Esophagus muscularis mucosa (tissue), 4 donors: ENCODE measurements at regions not wholly inside any gene's neighbourhood (a gene's known extent, or its start where the extent isn't known, plus 50 kb on each side); places are given as distances from the start of the nearest gene placed in this dataset.

Experiments used
- DNase-seq: peaks from one replicate; pipeline ENCODE4 v3.0.0-alpha.2; 2017; ENCODE audit errors: extremely low spot score
- H3K27ac ChIP-seq, 4 donors: fragments of 200-600 bp; sonication (generic); replicated peaks in 1 of 4; 1 replicate in 3 of 4; 2 replicates in 1 of 4; pipeline ENCODE4 v1.5.1; 2016 to 2019; ENCODE audit warnings: mild to moderate bottlenecking in 1 of 4
- H3K27me3 ChIP-seq, 4 donors: fragments of 200-600 bp; sonication (generic); one replicate each; pipeline versions ENCODE4 v1.5.1 to v1.6.0; 2016 to 2019
- H3K36me3 ChIP-seq, 4 donors: fragments of 200-600 bp; sonication (generic); one replicate each; pipeline ENCODE4 v1.5.1; 2016 to 2019
- H3K4me1 ChIP-seq, 4 donors: fragments of 200-600 bp; sonication (generic); one replicate each; pipeline ENCODE4 v1.5.1; 2016 to 2019
- H3K4me3 ChIP-seq, 4 donors: fragments of 200-600 bp; sonication (generic); 1 replicate in 2 of 4; 2 replicates in 2 of 4; pipeline ENCODE4 v1.5.1; 2016 to 2019; ENCODE audit warnings: mild to moderate bottlenecking in 4 of 4, moderate library complexity in 1 of 4
- H3K9me3 ChIP-seq, 4 donors: fragments of 200-600 bp; sonication (generic); 1 replicate in 3 of 4; 2 replicates in 1 of 4; pipeline ENCODE4 v1.5.1; 2016 to 2019
- EP300 ChIP-seq: sonication (generic); formaldehyde crosslinking; IDR thresholded peaks from one replicate; pipeline ENCODE4 v1.6.1; 2017; ENCODE audit warnings: antibody characterized with exemption
- POLR2A ChIP-seq: fragments of 450-650 bp; IDR thresholded peaks from one replicate; pipeline ENCODE4 v1.6.1; 2017; ENCODE audit warnings: antibody characterized with exemption, moderate library complexity, mild to moderate bottlenecking, low read depth
- POLR2AphosphoS5 ChIP-seq, 2 donors: sonication (generic); formaldehyde crosslinking; IDR thresholded peaks; one replicate each; pipeline ENCODE4 v1.6.1; 2017; ENCODE audit warnings: antibody characterized with exemption in 2 of 2
- WGBS: methylation state at CpG from one replicate; pipeline ENCODE4 v1.1.5; 2018; 5-methylcytosine and 5-hydroxymethylcytosine counted together
- intact Hi-C: fragments of 100-400 bp; cut with DNase I; formaldehyde crosslinking; loops from one replicate; pipeline ENCODE4 v1.15.1; 2023
- TF ChIP-seq, protein P1 (sequence below), 3 experiments: fragments of 200-600 bp in 2 of 3; fragments of 450-650 bp in 1 of 3; sonication (generic) in 2 of 3; IDR thresholded peaks; one replicate each; pipeline ENCODE4 v1.5.1; 2017 to 2019; ENCODE audit warnings: antibody characterized with exemption in 3 of 3, mild to moderate bottlenecking in 2 of 3, moderate library complexity in 1 of 3

DNA sequence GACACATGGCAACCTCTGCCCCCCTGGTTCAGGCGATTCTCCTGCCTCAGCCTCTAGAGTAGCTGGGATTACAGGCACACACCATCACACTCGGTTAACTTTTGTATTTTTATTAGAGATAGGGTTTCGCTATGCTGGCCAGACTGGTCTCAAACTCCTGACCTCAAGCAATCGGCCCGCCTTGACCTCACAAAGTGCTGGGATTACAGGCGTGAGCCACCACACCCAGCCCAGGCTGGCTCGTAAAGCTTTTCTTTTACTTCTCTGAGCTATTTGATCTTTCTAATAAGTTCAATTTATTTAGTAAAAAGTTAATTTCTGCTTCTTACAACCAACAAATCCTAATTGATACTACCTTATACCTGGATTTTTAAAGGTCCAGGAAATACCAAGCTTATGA, 127.4 kb upstream of the KRR1 start:
- intact Hi-C loops = no loop called here
- TF ChIP-seq POLR2A = no peak
- TF ChIP-seq EP300 = no peak
- TF ChIP-seq, protein P1, sequence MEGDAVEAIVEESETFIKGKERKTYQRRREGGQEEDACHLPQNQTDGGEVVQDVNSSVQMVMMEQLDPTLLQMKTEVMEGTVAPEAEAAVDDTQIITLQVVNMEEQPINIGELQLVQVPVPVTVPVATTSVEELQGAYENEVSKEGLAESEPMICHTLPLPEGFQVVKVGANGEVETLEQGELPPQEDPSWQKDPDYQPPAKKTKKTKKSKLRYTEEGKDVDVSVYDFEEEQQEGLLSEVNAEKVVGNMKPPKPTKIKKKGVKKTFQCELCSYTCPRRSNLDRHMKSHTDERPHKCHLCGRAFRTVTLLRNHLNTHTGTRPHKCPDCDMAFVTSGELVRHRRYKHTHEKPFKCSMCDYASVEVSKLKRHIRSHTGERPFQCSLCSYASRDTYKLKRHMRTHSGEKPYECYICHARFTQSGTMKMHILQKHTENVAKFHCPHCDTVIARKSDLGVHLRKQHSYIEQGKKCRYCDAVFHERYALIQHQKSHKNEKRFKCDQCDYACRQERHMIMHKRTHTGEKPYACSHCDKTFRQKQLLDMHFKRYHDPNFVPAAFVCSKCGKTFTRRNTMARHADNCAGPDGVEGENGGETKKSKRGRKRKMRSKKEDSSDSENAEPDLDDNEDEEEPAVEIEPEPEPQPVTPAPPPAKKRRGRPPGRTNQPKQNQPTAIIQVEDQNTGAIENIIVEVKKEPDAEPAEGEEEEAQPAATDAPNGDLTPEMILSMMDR (IDR thresholded peaks at IDR 0.05) = no peak
- TF ChIP-seq POLR2AphosphoS5 (IDR thresholded peaks at IDR 0.05) = no peak

DNA sequence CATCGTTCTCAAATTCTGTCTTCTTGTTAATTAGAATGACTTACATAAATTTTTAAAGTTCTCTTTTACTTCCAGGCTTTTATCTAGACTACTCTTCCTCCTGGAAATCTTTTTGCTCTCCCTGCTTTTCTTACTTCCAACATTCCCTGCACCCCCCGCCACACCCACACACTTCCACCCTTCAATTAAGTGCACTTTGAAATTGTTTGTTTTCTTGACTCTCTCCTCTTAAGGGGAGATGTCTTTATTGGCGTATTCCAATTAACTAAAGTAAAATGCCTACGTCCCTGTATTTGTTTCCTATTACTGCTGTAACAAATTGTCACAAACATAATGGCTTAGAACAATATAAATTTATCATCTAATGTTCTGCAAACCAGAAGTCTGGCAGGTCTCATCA, 125.2 kb upstream of the KRR1 start:
- 95% methylated on average over 4 of the region's 4 CpGs for WGBS
- H3K9me3 ChIP-seq = no peaks in the 10 kb centered on the region
- no peak overlapping the region for H3K27ac ChIP-seq
- no peak overlapping the region for H3K4me3 ChIP-seq
- no peaks in the 10 kb centered on the region for H3K36me3 ChIP-seq
- intact Hi-C loops = no loop called here
- DNase-seq = no peak
- peaks cover 0 to 6% (median 3%) of the 10 kb centered on the region in 4 donors for H3K4me1 ChIP-seq
- no peak for TF ChIP-seq POLR2A
- TF ChIP-seq, protein P1 (IDR thresholded peaks at IDR 0.05) = no peak
- TF ChIP-seq POLR2AphosphoS5 (IDR thresholded peaks at IDR 0.05) = no peak
- TF ChIP-seq EP300 = no peak
- no peaks in the 10 kb centered on the region for H3K27me3 ChIP-seq

More for the DNA sequence above, 127.4 kb upstream of the KRR1 start:
- no peak for DNase-seq
- no peaks in the 10 kb centered on the region for H3K36me3 ChIP-seq
- 95% methylated on average over 7 of the region's 7 CpGs for WGBS
- no peak overlapping the region for H3K4me3 ChIP-seq
- H3K27me3 ChIP-seq = no peaks in the 10 kb centered on the region
- H3K4me1 ChIP-seq = peaks cover 0 to 6% (median 3%) of the 10 kb centered on the region in 4 donors
- no peaks in the 10 kb centered on the region for H3K9me3 ChIP-seq
- H3K27ac ChIP-seq = no peak overlapping the region

DNA sequence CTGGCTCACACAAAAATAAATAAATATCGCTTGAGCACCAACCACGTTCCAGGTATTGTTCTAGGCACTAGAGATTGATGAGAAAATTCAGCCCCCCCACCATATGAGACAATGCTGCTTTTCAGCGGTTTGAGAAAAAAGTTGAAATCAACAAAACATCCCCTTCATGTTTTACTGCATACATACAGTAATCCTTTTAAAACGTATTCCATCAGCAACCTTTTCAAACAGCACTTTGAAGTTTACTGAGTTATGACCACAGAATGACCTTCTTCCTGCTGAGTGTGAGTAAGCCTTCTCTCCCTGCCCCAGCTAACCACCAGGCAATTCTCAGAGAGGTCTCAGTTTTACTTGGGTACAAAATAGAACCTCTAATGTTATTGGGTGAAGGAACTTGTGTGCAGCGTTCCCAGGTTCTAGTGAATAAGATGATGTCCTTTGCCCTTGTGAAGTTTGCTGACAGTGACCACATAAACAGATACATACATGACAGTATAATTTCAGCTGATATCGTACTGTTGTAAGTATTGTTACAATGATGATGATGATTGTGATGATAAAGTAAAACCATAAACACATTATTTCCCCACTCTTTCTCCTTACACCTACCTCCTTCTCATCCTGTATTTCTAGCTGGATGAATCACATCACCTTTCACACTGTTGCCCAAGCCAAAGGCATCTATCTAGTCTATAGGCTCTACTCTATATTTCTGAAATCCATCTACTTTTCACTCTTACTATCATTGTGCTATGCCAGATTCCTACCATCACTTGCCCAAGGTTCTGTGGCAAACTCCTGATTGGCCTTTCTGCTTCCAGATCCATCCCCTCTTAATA, 124.4 kb upstream of the KRR1 start:
- intact Hi-C loops = no loop called here
- no peak overlapping the region for H3K27ac ChIP-seq
- no peak overlapping the region for H3K4me3 ChIP-seq
- H3K9me3 ChIP-seq = no peaks in the 10 kb centered on the region
- WGBS = 56% methylated on average over 6 of the region's 6 CpGs
- DNase-seq = no peak
- H3K36me3 ChIP-seq = no peaks in the 10 kb centered on the region
- TF ChIP-seq POLR2A (no peak), EP300 (no peak), POLR2AphosphoS5 (IDR thresholded peaks at IDR 0.05) (no peak)
- TF ChIP-seq, protein P1 (IDR thresholded peaks at IDR 0.05) = no peak
- H3K4me1 ChIP-seq = peaks cover 0 to 6% (median 3%) of the 10 kb centered on the region in 4 donors
- H3K27me3 ChIP-seq = no peaks in the 10 kb centered on the region

DNA sequence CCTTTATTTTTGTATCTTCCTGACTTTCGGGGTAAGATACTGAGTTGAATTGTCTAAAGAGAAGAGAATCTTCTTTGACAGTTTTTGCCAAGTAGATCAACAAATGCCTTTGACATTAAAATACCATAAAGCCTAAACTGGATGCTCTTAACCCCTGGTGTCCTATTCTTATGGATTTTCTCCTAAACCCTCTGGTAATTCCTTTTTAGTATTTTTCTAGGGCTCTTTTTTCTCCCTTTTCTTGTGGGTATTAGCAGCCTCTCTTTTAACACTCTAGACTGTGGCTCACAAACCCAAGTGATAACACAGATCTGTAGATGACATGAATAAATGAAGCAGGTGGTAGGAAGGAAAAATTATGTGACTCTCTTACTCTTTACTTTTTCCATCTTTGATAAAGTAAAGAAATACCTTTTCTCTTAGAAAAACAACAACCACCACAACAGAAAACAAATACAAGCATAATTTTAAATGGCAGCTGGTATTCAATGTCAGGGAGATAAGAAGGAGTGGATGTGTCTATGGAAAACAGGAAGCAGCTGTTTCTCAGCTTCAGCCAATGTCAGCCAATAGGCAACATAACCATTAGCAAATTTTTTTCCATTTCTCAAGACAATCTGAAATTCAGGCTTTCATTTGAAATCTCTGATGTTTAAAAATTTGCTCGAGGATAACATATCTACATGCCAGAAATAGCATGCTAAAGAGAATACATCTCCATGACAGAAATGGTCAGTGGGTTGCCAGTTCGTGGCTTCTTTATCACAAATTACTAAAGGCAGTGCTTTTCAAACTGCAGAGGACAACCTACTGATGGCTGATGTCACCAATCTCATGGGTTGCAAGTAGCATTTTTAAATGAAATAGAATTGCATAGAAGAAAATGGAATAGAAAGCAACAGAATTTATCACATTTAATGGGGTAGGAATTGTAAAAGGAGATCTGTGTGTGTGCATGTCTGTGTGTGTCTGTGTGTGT, 123.1 kb upstream of the KRR1 start:
- H3K27me3 ChIP-seq = no peaks in the 10 kb centered on the region
- 73% methylated on average over 3 of the region's 3 CpGs for WGBS
- H3K4me1 ChIP-seq = peaks cover 0 to 6% (median 3%) of the 10 kb centered on the region in 4 donors
- intact Hi-C loops = no loop called here
- no peaks in the 10 kb centered on the region for H3K36me3 ChIP-seq
- no peak for TF ChIP-seq POLR2A
- TF ChIP-seq POLR2AphosphoS5 (IDR thresholded peaks at IDR 0.05) = no peak
- TF ChIP-seq EP300 = no peak
- TF ChIP-seq, protein P1 (IDR thresholded peaks at IDR 0.05) = no peak
- DNase-seq = no peak
- no peaks in the 10 kb centered on the region for H3K9me3 ChIP-seq
- H3K27ac ChIP-seq = no peak overlapping the region
- H3K4me3 ChIP-seq = no peak overlapping the region
